ENCODE measurements at regions not wholly inside any gene's neighbourhood (a gene's known extent, or its start where the extent isn't known, plus 50 kb on each side); places are given as distances from the start of the nearest gene placed in this dataset.
A peak's percentile ranks its signal among the peaks of the same experiment; 100 is the strongest.

DNA sequence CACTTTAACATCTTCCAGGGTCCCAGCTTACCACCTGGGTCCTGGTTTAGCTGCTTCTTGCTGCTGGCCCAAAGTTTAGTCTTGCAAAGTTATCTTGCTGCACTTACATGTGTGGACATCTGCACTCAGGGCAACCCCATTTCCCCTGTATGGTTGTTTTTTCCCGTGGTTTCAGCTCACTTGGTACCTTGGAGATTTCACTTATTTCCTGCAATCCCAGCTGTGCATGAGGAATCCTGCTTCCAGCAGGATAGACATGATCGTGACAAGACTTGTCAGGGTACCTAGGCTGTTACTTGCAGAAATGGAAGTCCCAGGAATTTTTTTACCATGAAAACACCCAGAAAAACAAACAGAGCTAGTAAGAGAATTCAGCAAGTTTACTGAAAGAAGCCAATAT lies 95.9 kb upstream of the LEP start:
- DNase-seq: no peak

DNA sequence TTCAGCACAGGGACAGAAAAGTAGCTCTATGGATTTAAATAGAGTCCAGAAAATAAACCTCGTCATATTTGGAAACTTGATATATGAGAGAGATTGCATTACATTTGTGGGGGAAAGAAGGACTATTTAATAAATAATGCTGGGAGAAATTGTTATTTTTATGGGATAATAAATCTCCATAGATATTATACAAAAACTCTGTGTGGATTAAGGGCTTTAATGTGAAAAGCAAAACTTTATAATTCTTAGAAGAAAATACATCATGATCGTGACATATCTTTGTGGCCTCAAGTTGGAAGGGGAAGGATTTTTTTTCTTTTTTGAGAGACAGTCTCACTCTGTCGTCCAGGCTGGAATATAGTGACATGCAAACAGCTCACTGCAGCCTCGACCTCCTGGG lies 95.0 kb upstream of the LEP start:
- no peak for DNase-seq

DNA sequence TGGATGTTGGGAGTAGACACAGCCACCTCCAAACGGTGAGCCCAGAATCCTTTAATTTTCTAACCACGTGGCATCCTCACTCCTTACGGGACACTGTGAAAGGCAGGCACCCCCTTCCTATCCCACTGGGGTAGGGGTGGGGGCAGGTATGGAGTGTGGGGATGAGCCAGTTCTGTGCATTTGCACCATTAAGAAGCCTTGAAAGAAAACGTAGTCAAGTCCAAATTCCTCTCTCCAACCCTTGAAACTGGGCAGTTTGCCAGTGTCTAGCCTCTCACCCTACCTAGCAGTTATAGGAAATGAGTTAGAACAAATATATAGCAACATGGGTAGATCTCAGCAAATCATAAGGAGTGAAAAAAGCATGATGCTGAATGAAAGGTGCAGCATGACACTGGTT lies 92.4 kb upstream of the LEP start:
- no peak for DNase-seq

DNA sequence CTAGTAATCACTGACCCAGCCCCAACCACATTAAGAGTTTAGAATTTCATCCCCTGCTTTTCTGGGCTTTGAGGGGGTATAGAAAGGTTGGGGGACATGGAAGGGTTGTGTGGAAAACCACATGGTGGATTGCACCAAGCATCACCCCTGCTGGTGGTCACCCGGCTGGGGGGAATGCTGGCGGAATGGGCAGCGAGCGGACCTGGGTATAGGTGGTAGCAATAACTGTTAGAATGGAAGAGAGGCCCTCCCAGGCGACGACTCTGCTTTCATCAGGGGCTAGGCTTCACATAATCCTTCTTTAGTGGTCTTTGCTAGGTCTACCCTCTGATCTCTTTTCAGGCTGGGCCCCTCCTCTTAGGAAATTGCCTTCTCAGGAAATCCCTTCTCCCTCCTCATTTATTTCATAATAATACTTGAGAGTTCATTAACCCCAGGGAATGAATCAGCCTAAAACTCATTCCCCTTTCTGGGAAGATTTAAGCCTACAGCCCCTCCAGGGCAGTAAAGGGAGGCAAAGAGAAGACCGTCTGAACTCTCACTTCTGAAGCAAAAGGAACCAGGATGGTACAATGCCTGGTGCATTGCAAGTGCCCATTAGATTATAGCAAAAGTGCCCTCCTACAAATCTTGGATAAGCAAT lies 90.7 kb upstream of the LEP start:
- no peak for DNase-seq

DNA sequence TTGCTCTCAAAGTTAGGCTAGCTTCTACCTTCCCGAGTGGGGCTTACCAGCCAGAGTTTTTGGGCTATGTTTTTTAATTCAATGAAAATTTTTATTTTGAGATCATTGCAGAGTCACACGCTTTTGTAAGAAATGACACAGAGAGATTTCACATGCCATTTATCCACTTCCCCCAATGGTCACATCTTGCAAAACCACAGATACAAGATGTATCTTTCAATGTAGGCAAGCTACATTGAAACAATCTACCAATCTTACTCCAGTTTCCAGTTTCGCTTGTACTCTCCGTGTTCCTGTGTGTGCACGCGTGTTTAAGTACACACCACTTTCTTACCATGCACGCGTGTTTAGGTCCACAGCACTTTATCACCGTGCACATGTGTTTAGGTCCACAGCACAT lies 89.4 kb upstream of the LEP start:
- DNase-seq: no peak

DNA sequence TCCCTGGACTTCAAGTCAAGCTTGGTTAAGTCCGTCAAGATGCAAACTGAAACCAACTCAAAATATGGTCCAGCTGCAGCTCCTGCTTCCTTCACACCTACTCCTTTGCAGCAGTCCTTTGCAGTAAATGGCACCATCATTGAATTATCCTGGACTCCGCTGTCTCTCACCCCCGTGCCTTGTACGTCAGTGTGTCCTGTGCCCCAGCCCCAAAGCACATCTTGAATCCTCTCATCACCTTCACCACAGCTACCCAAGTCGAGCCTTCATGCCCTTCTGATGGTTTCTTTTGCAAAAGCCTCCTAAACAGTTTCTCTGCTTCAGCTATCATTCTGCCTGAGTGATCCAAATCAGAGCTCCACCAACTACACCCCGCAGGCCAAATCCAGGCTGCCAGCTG lies 88.4 kb upstream of the LEP start:
- no peak for DNase-seq

DNA sequence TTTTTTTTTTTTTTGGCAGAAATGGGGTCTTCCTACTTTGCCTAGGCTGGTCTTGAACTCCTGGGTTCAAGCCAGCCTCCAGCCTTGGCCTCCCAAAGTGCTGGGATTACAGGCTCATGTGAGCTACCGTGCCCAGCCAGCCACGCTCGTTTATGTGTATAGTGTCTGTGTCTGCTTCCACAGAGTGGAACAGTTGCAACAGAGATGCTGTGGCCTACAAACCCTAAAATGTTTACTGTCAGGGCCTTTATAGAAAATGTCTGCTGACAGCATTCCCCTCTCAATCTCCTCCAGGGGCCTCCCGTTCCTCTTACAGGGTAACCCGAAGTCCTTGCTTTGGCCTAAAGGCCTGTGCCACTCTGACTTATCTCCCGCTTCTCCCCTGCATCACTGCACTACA lies 87.6 kb upstream of the LEP start:
- DNase-seq: no peak

DNA sequence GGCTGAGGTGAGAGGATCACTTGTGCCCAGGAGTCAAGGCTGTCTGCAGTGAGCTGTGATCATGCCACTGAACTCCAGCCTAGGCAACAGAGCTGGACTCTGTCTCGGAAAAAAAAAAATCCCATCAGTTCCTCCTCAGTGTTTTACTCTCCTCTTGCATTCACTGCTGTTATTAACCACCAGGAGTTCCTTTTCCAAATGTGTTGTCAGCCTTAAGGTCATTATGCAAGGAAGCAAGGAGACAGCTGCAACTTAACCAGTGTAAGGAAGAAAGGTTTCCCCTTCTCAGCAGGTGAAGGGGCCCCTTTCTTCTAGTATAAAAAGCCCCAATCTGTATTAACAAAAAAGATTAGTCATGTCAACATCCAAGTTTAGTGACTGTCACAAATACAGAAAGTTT lies 86.6 kb upstream of the LEP start:
- no peak for DNase-seq

DNA sequence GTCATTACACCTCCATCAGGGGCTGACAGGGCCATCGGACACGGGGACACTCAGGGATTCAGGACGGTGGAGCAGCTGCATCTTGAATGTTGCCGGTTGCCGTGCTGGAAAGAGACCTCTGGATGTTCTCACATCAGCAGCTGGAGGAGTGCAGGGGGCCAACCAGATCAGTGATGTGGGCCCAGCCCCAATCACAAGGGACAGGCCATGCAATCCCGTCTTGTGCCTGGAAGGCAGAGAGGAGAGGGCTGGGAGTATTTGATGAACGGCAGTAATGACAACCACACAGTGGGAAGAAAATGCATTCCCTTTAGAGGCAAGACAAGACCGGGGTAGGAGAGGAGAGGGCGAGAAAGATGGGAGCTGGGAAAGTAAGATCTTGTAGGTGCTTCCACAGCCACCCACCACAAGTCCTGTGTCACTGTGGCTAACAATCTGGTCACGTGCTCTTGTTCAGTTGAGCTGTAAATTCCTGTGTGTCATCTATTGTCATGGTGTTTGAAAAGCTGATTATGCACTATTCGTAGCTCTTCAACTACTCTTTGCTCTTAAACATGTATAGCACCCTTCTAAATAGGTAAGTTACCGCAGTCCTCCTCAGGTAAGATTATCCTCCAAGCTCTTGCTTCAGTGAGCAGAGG lies 85.9 kb upstream of the LEP start:
- no peak for DNase-seq

DNA sequence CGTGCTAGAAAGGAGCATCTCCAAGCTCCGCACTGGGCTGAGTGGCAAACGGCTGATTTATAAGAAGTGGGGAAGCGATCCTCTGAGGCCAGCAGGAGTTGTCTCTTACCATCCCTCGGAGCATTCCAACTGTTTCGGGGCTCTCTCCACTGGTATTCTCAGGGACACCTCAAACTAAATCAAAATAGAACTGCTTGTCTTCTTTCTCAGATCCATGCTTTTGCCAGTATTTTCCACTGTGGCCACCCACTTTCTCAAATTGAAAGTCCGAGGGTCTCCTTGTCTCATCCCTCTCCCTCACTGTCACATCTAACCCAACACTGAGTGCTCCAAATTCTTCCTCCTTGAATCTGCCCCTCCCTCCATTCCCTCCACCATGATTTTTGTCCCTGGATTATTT lies 83.2 kb upstream of the LEP start:
- DNase-seq: no peak

DNA sequence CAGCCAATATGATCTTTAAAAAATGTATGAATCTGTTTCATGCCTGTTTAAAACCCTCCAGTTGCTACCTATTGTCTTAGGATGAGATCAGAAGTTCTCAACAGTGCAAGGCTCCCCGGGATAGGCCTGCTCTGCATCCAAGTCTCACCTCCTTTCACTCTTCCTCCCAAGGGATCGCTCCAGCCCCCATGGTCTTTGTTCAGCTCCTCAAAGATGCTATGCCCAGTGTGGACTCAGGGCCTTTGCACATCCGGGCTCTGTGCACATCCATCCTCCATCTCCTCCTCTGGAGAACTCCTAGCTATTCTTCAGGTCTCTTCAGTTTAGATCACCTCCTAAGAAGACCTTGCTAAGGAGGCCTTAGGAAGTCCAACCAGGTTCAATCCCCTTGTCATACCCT lies 82.7 kb upstream of the LEP start:
- no peak for DNase-seq

DNA sequence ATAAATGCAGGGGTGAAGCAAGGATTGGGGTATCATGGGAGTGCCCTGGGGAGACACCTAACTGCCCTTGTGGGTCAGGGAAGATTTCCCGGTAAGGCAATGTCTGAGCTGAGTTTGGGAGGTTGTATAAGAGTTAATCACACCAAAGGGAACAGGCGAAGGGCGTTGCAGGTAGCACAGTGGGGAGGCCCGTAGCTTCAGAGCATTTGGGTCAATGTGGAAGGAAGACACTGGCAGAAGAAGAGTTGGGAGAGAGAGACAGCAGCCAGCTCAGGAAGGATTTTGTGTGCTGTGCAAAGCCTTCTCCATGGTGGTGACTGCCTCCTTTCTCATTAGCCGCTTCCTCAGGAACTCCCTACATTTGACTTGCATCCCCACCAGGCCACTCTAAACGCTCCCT lies 80.8 kb upstream of the LEP start:
- no peak for DNase-seq

DNA sequence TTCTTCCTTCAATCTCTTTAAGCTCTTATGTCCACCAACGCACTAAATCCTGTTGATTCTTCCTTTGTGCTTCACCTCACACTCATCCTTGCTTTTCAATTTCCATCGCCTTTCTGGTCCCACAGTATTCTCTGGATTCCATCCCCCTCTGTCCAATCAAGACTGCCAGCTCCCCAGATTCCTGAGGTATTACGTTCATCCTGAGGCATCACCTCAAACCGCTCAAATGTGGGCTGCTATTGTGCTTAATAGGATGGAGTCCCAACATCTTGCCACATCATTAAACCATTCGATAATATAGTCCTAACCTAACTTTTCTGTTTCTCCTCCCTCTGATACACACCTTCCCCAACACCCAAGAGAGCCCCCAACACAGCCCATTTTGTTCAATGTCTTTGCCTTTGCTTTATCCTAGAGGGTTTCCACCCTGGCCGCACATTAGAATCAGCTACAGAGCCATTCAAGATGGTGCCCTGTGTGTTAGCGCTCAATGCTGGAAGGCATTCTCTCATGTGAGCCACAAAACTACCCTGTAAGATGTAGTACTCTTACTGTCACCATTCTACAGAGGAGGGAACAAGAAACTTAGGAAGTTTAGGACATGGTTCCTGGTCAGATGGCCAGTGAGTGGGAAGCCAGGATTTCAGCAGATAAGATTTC lies 79.5 kb upstream of the LEP start:
- no peak for DNase-seq

DNA sequence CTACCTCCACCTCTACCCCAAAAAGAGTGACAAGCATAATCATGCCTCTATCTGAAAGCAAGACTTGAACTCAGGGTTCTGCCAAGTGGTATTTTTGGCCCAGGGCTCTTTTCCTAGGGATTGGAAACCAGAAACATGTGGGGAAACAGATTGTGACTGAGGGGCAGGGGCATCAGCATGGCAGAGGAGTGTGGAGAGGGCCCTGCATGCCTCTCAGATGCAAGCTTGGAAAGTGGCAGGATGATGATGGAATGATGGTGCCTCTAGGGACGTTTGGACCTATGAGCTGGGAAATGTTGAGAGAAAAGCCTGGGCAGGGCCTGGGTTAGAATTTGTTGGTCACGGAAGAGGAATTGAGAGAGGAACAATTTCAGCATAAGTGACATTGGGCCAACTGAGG lies 78.4 kb upstream of the LEP start:
- no peak for DNase-seq

DNA sequence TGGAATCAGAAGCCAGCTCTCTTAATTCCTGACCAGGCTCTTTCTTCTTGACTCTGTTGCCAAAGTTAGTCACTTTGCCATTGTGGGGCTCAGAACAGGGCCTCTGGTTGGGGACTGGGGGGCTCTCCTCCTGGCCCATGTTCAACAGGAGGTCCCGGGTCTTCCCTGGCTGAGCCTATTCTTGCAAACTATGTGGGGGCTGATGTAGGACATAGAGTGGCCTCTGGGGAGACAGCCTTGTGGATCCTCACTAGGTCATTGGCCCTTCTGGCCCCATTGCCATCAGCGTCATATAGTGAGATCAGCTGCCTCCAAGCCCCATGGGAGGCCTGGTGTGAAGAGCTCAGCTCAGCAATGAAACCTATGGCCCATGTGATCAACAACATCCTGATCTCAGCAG lies 77.6 kb upstream of the LEP start:
- DNase-seq: no peak

DNA sequence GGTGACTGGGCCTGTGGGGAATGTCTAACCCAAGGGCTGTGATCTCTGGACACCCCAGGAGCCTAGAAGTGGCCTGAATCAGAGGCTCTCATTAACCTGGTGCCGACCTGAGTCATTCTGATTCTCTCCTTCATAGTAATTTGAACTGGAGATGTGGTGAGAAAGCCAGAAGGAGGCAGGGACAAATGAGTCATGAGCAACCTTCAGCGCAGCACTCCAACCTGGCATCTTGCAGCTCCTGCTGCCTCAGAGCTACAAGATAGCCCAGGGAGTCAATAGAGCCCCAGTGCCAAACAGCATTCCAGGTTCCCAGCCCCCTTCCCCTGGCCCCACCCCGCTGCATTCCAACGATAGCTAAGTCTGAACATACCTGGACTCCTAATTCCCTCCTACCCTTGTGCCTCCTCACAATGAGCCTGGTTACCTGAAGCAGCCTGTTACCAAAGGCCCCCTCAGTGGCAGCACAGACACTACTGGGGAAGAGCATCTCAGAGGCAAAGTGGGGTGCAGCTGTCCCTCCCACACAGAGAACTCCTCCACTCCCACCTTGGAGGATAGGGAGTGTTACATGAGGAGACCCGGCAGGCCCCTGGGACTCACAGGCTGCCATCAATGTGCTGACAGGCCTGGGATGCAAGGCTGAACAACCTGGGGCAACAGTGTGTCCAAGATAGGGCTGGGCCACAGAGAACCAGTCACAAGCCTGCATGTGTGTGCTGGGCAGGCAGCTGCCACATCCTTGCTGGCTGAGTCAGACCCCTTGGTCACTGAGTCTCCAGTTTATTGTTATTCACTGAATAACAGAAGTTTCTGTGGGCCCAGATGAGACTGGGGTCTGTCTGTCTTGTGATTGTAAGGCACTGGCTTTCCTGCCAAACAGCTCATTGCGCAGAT lies 76.8 kb upstream of the LEP start:
- no peak for DNase-seq

DNA sequence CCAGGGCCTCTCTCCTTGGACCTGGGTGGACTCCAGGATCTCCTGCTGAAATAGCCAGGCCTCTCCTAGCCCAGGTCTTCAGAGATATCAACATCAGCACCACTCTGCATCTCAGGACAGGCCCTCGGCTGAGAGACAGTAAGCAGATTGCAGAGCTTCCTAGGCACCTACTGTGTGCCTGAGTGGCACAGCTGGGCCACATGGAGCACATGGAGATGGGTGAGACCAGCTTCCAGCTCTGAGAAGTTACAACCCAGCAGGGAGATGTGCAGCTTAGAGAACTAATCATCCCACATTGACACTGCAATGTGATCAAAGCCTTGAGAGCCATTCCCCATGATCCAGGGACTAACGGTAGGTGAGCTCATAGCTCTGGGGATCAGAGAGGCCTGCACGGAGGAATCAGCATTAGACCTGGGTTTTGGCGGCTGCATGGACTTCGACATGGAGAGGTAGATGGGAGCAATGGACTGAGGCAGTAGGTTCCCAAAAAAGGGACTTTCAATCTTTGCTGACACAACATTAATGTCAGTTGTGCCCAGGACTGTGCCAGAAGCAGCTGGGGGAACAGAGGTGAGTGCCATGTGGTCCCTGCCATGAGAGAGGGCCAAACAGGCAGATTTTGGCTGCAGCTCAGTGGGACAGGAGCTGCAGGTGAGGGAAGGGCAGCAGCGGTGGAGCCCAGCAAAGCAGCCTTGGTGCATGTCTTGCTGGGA lies 76.0 kb upstream of the LEP start:
- DNase-seq: no peak

DNA sequence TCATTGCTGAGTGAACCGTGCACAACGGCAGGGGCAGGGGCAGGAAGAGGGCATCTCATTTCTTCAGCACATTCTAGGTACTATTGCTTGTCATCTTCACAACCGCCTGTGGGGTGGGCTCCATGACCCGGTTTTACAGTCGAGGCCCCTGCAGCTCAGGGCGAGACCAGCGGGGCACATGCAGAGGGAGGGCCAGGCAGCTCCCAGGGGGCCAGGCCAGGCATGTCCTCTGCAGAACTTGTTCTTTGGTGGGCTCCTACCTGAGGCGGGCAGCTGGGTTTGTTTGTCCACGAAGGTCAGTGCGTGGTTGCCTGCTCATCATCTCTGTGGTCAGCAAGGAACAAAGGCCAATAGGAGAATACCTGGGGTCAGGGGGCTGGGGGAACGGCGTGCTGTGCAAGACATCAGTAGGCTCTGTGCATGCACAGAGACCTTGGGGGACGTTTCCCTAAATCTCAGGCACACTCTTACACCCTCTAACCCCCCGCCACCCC lies 75.1 kb upstream of the LEP start:
- DNase-seq: no peak

DNA sequence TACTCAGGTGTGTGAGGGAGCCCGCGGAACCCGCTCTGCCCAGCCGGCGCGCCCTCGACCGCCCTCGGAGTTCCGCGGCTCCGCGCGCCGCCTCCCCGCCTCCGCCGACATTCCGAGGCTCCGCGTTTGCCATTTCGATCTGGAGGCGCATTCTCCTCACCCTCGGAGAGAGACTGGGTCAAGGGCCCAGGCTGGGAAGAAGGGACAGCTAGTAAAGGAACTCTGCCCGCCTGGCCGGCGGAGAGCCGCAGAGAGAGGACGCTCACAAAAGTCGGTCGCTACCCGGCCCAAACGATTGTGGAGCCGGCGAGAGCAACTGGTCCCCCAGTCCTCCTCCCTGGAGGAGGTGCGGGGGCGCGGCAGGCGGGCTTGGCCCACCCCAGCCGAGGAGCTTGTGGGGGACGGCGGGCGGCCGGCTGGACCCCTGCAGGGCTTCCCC lies 74.5 kb upstream of the LEP start:
- DNase-seq: no peak

DNA sequence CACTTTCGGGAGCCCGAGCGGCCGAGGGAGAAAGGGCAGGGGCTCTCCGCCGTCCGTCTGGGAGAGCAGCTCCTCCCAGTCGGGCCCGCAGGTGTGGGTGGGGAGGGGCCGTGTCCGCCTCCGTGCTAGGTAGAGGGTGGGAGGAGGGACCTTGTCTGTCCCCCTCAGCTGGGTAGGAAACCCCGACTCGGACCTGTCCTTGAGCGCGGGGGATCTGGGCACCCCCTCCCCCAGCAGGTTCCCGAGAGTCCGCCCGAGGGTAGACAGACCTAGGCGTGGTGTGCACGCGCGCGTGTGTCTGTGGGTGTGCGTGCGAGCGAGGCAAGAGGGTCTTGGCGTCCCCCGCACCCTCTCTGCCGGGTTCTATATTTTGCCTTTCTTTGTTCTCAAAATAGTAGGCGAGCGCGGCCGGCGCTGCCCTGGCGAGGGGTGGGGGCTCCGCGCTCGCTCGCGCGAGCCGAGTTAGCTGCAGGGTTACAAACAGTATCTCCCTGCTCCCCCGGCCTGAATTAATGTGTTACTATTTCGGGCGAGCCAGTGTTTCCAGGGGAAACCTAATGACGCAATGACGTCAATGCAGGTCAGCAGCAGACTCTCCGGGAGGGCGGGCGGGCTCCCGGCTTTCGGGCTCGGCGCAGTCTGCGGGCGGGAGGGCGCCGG lies 73.9 kb upstream of the LEP start:
- peak; percentile 37 for DNase-seq
